ENCODE measurements at regions not wholly inside any gene's neighbourhood (a gene's known extent, or its start where the extent isn't known, plus 50 kb on each side); places are given as distances from the start of the nearest gene placed in this dataset.
"Not testable (repeated sequence)": the region's sequence is repeated elsewhere in the genome, so short reads cannot be mapped to it uniquely, and the experiment has no call there.

DNA sequence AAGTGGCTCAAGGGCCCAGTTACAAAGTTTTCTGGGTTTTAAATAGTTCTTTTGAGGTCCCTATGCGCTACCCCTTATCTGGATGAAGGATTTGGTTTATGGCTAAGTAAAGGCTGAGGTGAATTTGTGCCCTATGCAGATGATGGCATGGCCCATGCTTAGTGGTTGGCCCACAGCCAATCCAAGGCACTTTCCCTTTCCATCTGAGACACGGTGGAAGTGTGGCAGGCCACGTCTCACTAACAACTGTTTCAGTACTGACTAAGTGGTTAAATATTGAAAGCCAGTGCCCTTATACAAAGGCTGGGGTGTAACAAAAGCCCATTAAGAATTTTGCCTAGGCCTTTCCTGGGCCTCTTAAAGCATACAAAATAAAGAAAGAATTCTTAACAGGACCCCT, 260.3 kb downstream of the ZNF37A start:
- H3K4ac ChIP-seq (ENCODE audit: low read depth, low read length); H3T11ph ChIP-seq (ENCODE audit: low read length); H3K27ac ChIP-seq (ENCODE audit: insufficient read length, low read depth, low read length); H3K56ac ChIP-seq (ENCODE audit: insufficient read length, low read depth, low read length); H2AFZ ChIP-seq (ENCODE audit: low read length); H3K23ac ChIP-seq (ENCODE audit: insufficient read length, low read depth, low read length); H3K9me3 ChIP-seq (ENCODE audit: control insufficient read depth, low read depth, low read length); H3K4me1 ChIP-seq (ENCODE audit: insufficient read depth, low read length); H2BK120ac ChIP-seq (ENCODE audit: low read depth, low read length, poor library complexity, severe bottlenecking); H4K20me1 ChIP-seq (ENCODE audit: control insufficient read depth, insufficient read depth, insufficient read length); H3K4me3 Mint-ChIP-seq; H3K9ac ChIP-seq (ENCODE audit: extremely low read depth, insufficient read length, low read length); H3K4me2 ChIP-seq (ENCODE audit: insufficient read depth, insufficient read length, low read length); H3K79me2 ChIP-seq (ENCODE audit: insufficient read depth, low read length); H2BK12ac ChIP-seq (ENCODE audit: insufficient read length, low read depth, low read length); DNase-seq; H3K23me2 ChIP-seq (ENCODE audit: insufficient read length, low read depth, low read length, poor library complexity, severe bottlenecking); H3K36me3 Mint-ChIP-seq (ENCODE audit: insufficient read depth in 1 of 3, low read depth in 3 of 3); H3K27ac Mint-ChIP-seq; H4K8ac ChIP-seq (replicated peaks; ENCODE audit: insufficient read length, low read depth, low read length); H2BK20ac ChIP-seq (ENCODE audit: low read depth, low read length, poor library complexity, severe bottlenecking); H3K79me1 ChIP-seq (ENCODE audit: insufficient read depth, low read depth, low read length, poor library complexity, severe bottlenecking); H3K27me3 Mint-ChIP-seq (ENCODE audit: low read depth); H3K4me1 Mint-ChIP-seq; H2BK5ac ChIP-seq (ENCODE audit: insufficient read length, low read length); H3K27me3 ChIP-seq (ENCODE audit: insufficient read depth, low read length); H4K5ac ChIP-seq (ENCODE audit: insufficient read length, low read depth, low read length); H2AK5ac ChIP-seq (ENCODE audit: insufficient read length, low read length); H2BK15ac ChIP-seq (ENCODE audit: low read depth, low read length); H4K91ac ChIP-seq (ENCODE audit: insufficient read length, low read depth, low read length); H3K18ac ChIP-seq (ENCODE audit: insufficient read length, low read depth, low read length); H3K14ac ChIP-seq (ENCODE audit: insufficient read depth, low read length): not testable (repeated sequence)
- H3K9me3 Mint-ChIP-seq: peaks cover 6 to 38% of the 10 kb centered on the region in 2 experiments; a peak in 4 of 5 replicates
- no CpG with 5 or more reads among the region's 3 CpGs for WGBS (ENCODE audit: extremely low coverage, insufficient read length, low lambda C conversion rate)

DNA sequence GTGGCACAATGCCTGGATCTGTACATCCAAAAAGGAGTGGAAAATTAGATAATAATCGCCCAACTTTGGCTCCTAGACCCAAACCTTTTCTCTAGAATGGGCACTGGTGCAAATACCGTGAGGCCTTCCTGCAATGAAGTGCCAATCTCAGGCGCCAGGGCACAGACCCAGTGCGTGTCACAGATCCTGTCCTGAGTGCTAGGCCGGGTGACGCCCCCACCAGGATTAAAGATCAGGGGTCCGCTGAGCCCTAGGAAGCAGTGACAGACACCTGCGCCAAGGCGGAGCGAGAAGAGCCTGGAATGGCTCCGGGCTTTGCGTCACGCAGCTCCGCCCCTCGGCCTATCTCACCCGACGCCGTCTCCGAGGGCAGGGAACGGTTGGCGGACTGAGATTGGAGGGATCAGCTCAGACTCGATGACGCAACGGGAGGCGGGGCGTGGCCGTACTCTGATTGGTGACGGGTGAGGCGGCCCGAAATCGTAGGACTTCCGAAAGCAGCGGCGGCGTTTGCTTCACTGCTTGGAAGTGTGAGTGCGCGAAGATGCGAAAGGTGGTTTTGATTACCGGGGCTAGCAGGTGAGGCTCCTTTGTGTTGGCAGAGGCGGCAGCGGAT, 261.9 kb downstream of the ZNF37A start:
- not testable (repeated sequence) for H3K27me3 ChIP-seq (ENCODE audit: insufficient read depth, low read length); H3K18ac ChIP-seq (ENCODE audit: insufficient read length, low read depth, low read length); H2AK5ac ChIP-seq (ENCODE audit: insufficient read length, low read length); H3K4me2 ChIP-seq (ENCODE audit: insufficient read depth, insufficient read length, low read length); H3K23ac ChIP-seq (ENCODE audit: insufficient read length, low read depth, low read length); H3T11ph ChIP-seq (ENCODE audit: low read length); H2BK20ac ChIP-seq (ENCODE audit: low read depth, low read length, poor library complexity, severe bottlenecking); H3K56ac ChIP-seq (ENCODE audit: insufficient read length, low read depth, low read length); H3K9ac ChIP-seq (ENCODE audit: extremely low read depth, insufficient read length, low read length); H3K14ac ChIP-seq (ENCODE audit: insufficient read depth, low read length); H2BK15ac ChIP-seq (ENCODE audit: low read depth, low read length); H2AFZ ChIP-seq (ENCODE audit: low read length); H4K5ac ChIP-seq (ENCODE audit: insufficient read length, low read depth, low read length); H3K27me3 Mint-ChIP-seq (ENCODE audit: low read depth); H3K27ac ChIP-seq (ENCODE audit: insufficient read length, low read depth, low read length); H4K20me1 ChIP-seq (ENCODE audit: control insufficient read depth, insufficient read depth, insufficient read length); H3K36me3 Mint-ChIP-seq (ENCODE audit: insufficient read depth in 1 of 3, low read depth in 3 of 3); H3K4ac ChIP-seq (ENCODE audit: low read depth, low read length); H2BK12ac ChIP-seq (ENCODE audit: insufficient read length, low read depth, low read length); H3K4me1 ChIP-seq (ENCODE audit: insufficient read depth, low read length); H3K79me2 ChIP-seq (ENCODE audit: insufficient read depth, low read length); H3K4me1 Mint-ChIP-seq; H4K8ac ChIP-seq (replicated peaks; ENCODE audit: insufficient read length, low read depth, low read length); H4K91ac ChIP-seq (ENCODE audit: insufficient read length, low read depth, low read length); H3K9me3 ChIP-seq (ENCODE audit: control insufficient read depth, low read depth, low read length); H3K79me1 ChIP-seq (ENCODE audit: insufficient read depth, low read depth, low read length, poor library complexity, severe bottlenecking); H3K23me2 ChIP-seq (ENCODE audit: insufficient read length, low read depth, low read length, poor library complexity, severe bottlenecking); H2BK5ac ChIP-seq (ENCODE audit: insufficient read length, low read length); H2BK120ac ChIP-seq (ENCODE audit: low read depth, low read length, poor library complexity, severe bottlenecking)
- H3K9me3 Mint-ChIP-seq: peaks cover 2 to 23% of the 10 kb centered on the region in 2 experiments; a peak in 4 of 5 replicates
- peak; percentile 69 for DNase-seq
- H3K27ac Mint-ChIP-seq: peak overlapping the region; percentile 90 to 97 (median 94); a peak in 5 of 7 replicates
- no CpG with 5 or more reads among the region's 41 CpGs for WGBS (ENCODE audit: extremely low coverage, insufficient read length, low lambda C conversion rate)
- H3K4me3 Mint-ChIP-seq: peak overlapping the region; percentile 80 to 91

Measured in H9 (cell line).